ENCODE measurements at regions not wholly inside any gene's neighbourhood (a gene's known extent, or its start where the extent isn't known, plus 50 kb on each side); places are given as distances from the start of the nearest gene placed in this dataset.

DNA sequence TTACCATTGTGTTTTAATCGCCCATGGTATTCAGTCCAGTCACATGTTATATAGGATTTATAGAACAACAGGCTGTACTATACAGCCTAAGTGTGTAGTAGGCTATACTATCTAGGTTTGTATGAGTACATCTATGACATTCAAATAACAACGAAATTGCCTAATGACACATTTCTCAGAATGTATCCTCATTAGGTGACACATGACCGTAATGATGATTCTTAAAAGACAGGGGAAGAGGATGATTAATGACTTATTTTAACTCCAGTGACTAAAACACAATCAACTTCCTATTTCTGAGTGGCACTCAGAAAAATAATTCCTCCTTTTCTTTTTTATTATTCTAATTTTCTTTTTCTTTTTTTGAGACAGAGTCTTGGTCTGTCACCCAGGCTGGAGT, 63.0 kb upstream of the ACSL3 start:
- no peak for DNase-seq

GRCh38 chr2:222798528-222798927, 62.3 kb upstream of the ACSL3 start:
- DNase-seq = no peak

DNA sequence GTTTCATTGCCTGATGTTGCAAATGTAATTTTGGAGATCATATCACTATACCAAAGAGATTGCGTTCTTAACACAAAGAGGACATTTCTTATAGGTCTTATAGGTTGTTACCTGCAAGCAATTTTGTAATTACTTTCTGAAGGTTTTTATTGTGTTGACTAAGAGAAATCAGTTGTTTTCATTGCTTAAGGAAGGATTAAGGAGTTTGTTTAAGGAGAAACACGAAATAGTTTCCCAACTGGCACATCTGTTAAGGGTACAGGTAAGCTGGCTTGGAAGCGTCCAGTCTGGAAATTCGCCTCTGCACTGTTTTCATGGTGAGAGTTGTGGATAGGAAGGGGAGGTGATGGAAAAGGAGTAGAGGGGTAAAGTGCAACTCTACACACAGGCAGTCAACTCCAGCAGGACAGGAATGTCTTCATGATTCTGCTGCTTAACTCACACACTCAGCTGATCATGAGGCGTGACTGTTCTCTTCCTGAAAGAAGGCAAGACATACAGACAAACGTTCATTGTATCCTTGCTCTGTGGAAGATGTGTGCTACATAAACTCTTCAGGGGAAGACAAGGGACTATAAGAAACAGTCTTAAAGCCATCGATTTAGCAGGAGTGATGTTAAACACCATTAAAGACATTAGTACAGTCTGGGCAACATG, 61.4 kb upstream of the ACSL3 start:
- DNase-seq = no peak

- DNase-seq = no peak
These were observed 58.2 kb upstream of the ACSL3 start for GRCh38 chr2:222802514-222803196.

DNA sequence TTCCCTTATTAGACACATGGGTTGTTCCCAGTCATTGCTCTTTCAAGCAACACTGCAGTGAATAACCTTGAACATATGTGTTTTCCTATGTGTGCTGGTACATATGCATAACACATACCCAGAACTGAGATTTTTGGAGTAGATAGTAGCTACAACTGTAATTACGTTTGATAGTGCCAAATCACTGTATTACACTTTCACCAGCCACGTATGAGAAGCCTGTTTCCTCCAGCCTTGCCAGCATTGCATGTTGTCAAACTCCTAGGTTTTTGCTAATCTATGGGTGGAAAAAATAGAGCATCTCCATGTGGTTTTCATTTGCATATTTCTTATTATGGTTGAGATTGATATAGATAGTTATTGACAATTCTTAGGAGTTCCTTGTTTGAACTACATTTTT, 56.5 kb upstream of the ACSL3 start:
- DNase-seq = no peak

- no peak for DNase-seq
These were observed 55.1 kb upstream of the ACSL3 start for GRCh38 chr2:222805591-222806304.

GRCh38 chr2:222806526-222807137, 54.2 kb upstream of the ACSL3 start:
- no peak for DNase-seq

GRCh38 chr2:222807431-222807830, 53.4 kb upstream of the ACSL3 start:
- no peak for DNase-seq

GRCh38 chr2:222809582-222809981, 51.3 kb upstream of the ACSL3 start:
- DNase-seq = no peak

GRCh38 chr2:222810044-222810443, 50.8 kb upstream of the ACSL3 start:
- no peak for DNase-seq

Measured in C1 segment of cervical spinal cord (tissue), 14 donors.